HFF-Myc (cell line): ENCODE measurements at regions not wholly inside any gene's neighbourhood (a gene's known extent, or its start where the extent isn't known, plus 50 kb on each side); places are given as distances from the start of the nearest gene placed in this dataset.
A peak's percentile ranks its signal among the peaks of the same experiment; 100 is the strongest.

Experiments
- DNase-seq: peaks from one replicate; pipeline ENCODE4 v3.0.0-alpha.2; 2011; ENCODE audit warnings: low read depth; ENCODE audit errors: extremely low read depth
- H3K4me3 ChIP-seq: replicated peaks from 2 replicates; pipeline ENCODE4 v1.5.1; 2011; ENCODE audit warnings: low read depth, mild to moderate bottlenecking, control low read depth, low read length
- TF ChIP-seq, protein P1 (sequence below): IDR thresholded peaks from 2 replicates; pipeline ENCODE4 v1.5.1; 2012; ENCODE audit warnings: mild to moderate bottlenecking, low read depth, low read length, control low read depth; ENCODE audit errors: missing control alignments

DNA sequence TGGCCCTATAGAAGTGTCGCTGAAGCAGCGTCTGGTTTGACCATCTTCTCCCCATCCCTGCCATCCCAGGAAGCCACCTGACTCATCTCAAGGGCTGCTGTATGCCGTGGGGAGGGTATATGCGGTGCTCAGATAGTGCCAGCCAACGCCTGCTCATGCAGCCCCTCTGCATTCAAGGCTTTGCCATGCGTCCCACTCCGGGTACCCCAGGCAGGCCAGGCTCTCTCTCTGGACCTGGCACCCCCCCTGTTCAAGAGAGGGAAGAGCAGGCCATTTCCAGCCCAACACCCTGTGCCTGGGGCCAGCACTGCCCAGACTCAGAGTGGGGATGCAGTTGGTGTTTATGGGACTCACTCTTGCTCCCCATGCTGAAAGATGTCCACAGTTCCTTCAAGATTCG lies 130.0 kb downstream of the GLI2 start:
- TF ChIP-seq, protein P1, sequence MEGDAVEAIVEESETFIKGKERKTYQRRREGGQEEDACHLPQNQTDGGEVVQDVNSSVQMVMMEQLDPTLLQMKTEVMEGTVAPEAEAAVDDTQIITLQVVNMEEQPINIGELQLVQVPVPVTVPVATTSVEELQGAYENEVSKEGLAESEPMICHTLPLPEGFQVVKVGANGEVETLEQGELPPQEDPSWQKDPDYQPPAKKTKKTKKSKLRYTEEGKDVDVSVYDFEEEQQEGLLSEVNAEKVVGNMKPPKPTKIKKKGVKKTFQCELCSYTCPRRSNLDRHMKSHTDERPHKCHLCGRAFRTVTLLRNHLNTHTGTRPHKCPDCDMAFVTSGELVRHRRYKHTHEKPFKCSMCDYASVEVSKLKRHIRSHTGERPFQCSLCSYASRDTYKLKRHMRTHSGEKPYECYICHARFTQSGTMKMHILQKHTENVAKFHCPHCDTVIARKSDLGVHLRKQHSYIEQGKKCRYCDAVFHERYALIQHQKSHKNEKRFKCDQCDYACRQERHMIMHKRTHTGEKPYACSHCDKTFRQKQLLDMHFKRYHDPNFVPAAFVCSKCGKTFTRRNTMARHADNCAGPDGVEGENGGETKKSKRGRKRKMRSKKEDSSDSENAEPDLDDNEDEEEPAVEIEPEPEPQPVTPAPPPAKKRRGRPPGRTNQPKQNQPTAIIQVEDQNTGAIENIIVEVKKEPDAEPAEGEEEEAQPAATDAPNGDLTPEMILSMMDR = no peak
- DNase-seq = no peak
- H3K4me3 ChIP-seq = no peak overlapping the region

DNA sequence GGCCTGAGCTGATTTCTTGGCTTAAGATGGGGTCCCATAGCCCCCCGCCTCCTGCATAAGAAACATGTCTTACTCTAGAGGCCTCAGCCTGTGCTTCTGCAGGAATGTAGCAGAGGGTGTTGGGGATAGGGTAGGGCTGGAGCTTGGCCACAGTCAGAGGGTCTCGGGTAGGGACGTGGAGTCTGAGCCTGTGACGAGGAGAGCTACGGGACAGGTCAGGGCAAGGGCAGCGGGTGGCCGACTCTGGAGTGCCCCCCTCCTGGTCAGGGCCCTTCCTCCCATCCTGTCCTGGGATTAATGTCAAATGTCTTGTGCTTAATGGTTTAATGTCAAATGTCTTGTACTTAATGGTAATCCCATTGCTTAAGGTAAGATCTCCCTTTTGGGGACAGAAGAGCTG lies 130.4 kb downstream of the GLI2 start:
- TF ChIP-seq, protein P1 = no peak
- H3K4me3 ChIP-seq = no peak overlapping the region
- DNase-seq = no peak

DNA sequence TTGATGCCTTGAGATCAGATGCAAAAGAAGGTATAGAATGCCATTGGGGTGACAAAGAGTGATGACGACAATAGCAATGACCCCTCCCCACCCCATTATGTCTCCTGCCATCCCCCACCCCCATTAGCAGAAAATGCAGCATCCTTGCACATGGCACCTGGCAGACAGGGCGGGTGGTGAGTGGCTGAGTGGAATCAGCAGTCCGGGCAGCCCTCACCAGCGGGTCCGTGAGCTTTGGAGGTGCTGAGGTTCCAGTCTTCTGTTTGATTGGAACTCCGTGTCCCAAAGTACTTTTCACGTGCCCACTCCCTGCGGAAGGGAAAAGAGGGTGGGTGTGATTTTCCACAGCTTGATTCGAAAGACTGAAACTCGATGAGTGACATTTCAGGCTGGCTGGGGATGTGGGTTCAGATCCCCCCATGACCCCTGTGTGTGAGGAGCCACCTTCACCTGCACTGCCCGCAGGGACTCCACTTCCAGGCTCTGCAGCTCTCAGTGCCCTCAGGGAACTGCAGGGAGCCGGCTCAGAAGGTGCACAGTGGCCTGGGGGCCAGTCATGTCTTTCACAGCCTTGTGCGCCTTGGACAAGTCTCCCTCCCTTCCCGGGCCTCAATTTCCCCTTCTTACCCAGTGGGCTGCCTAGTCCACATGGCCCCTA lies 130.9 kb downstream of the GLI2 start:
- DNase-seq = no peak
- H3K4me3 ChIP-seq = peak overlapping the region; percentile 36
- TF ChIP-seq, protein P1 = no peak

DNA sequence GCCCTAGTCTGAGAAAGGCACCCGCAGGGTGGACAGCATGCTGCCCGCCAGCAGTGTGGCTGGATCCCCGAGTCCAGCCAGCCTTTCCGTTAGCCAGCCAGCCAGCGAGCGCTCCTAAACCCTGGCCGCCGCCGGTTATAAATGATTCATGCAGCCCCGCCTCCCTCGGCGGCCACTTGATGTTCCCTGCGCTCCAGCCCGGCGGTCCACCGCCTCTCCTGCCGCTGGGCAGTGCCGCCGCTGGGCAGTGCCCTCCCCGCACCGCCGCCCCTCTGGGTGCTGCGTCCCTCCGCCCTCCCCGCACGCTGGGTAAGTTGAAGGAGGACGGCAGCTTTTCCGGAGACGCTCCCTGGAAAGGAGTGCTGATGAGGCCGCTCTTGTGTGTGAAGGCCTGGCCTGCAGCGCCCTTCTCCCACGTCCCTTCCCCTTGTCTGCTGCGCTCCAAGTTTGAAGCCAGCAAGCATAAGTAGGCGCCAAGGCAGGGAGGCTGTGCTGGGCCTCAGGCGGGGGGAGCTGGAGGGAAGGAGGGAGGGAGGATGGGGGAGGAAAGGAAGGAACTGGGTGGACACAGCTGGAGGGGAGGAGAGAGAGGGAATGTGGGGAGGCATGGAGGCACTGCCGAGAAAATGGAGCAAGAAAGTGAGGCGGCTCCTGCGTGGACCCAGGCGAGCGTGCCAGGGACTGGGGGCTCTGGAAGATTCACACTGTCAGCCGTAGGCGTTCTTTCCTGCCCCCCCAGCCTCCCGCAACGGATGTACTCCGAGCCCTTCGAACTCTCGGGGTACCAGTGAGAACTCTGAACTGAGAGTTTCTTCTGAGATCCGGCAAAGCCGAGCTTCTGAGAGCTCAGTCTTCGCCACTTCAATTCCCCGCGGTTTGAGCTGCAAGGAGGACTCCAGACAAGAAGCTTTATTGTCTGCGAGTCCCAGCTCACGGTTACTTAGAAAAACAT lies 131.9 kb downstream of the GLI2 start:
- TF ChIP-seq, protein P1 = no peak
- H3K4me3 ChIP-seq = peak overlapping the region; percentile 36
- DNase-seq = no peak

DNA sequence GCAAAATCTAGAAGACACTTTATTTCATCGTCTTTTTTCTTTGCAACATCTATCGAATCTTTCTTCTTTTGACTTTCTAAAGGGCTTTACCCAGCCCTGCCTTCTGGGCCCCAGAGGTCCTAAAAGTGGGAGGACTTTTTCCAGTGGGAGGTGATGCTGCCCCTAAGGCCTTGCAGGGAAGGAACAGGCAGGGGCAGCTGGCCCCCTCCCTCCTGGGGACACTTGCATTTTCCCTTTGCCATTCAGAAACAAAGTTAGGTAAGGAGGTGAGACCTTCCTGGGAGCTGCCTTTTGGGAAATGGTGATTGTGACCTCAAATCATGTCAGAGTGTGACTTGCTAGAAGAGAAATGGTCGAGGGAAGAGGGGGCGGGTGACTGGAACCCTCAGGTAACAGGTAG lies 132.7 kb downstream of the GLI2 start:
- H3K4me3 ChIP-seq = no peak overlapping the region
- no peak for DNase-seq
- TF ChIP-seq, protein P1 = no peak

DNA sequence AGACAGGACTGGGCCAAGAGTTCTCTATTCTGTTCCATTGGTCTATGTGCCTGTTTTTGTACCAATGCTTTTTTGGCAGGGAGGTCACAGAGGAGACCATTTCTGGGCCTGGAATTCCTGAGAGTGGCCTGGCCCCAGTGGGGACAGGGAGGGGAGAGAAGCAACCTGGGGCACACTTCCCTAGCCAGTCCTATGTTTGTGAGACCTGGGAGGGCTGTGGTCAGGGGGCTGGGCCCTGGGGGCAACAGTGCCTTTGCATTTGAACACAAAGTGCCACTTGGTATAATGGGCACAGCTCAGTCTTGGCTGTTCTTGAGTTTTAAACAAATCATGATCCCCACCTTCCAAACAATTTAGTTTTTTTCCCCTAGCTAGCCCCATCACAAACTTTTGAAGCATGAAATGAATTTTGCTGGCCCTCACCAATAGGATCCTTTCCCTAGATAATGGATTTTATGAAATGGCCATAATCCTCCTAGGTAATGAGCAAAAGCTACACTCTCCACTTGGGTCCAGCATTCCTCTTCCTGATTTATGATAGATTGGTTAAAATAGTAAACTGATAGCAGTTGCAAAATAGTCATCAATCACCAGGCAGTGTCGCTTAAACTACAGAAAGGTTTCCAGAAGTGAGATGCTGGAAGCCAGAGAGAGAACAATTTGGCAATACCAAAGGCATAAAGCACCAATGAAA lies 133.5 kb downstream of the GLI2 start:
- no peak overlapping the region for H3K4me3 ChIP-seq
- TF ChIP-seq, protein P1 = no peak
- no peak for DNase-seq
